ENCODE measurements at regions not wholly inside any gene's neighbourhood (a gene's known extent, or its start where the extent isn't known, plus 50 kb on each side); places are given as distances from the start of the nearest gene placed in this dataset.

DNA sequence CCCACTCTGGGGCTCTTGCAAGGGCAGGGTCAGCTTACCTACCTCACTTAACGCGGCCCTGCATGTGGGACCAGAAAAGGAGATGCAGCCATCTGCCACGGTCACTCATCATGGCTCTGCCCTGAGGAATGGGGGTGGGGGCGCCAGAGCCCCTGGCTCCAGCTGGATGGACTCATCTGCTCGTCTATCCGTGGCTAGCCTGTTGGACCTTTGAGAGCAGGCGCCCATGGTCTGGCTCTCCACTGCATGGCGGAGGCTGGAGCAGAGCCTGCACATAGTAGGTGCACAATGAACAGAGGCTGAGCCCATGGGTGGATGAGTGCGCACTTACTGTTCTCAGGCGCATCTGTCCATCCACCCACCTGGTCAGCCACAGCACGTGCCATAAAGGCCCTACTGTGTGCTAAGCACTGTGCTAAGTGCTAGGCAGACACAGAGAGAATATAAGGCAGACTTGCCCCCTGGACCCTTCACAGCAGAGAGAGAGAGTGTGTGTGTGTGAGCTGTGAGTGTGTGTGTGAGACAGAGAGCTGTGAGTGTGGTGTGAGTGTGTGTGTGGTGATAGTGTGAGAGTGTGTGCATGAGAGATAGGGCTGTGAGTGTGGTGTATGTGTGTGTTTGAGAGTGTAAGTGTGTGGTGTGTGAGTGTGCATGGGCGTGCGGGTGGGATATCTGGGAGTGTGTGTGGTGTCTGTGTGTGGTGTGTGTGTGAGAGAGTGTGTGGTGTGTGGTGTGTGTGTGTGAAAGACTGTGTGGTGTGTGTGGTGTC, 151.3 kb downstream of the TFCP2L1 start:
- Mint-ChIP-seq H3K4me3 (no peak overlapping the region), H3K27ac (peak overlapping the region in 1 of 2 donors; percentile 19), H3K36me3 (ENCODE audit: insufficient read depth) (no peaks in the 10 kb centered on the region), H3K9me3 (peaks cover 5 to 11% of the 10 kb centered on the region in 2 donors), H3K4me1 (ENCODE audit: low read depth in 2 of 2) (peaks cover 0 to 1% of the 10 kb centered on the region in 2 donors), H3K27me3 (peaks cover 5 to 15% of the 10 kb centered on the region in 2 donors)
- ATAC-seq (replicated peaks) (no peak), DNase-seq (no peak)

DNA sequence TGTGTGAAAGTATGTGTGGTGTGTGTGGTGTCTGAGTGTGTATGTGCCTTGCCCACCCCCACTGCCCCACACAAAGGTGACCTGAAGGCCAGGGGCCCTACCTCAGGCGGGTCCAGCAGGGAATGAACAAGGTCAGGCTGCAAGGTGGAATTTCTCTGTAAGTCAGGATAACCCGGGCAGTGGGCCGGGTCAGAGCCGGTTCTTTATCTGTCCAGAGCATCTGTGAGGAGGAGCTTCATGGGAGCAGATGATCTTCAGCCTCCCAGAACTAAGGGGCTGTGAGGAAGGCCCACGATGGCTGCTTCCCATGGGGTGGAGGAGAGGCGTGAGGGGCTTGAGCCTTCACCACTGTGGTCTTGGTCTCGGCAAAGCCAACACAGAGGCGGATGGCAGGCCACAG, 150.3 kb downstream of the TFCP2L1 start:
- peaks cover 0 to 1% of the 10 kb centered on the region in 2 donors for H3K4me1 Mint-ChIP-seq (ENCODE audit: low read depth in 2 of 2)
- peaks cover 5 to 11% of the 10 kb centered on the region in 2 donors for H3K9me3 Mint-ChIP-seq
- H3K27ac Mint-ChIP-seq = no peak overlapping the region
- no peaks in the 10 kb centered on the region for H3K36me3 Mint-ChIP-seq (ENCODE audit: insufficient read depth)
- peaks cover 5 to 15% of the 10 kb centered on the region in 2 donors for H3K27me3 Mint-ChIP-seq
- DNase-seq = no peak
- ATAC-seq (replicated peaks) = no peak
- H3K4me3 Mint-ChIP-seq = no peak overlapping the region

DNA sequence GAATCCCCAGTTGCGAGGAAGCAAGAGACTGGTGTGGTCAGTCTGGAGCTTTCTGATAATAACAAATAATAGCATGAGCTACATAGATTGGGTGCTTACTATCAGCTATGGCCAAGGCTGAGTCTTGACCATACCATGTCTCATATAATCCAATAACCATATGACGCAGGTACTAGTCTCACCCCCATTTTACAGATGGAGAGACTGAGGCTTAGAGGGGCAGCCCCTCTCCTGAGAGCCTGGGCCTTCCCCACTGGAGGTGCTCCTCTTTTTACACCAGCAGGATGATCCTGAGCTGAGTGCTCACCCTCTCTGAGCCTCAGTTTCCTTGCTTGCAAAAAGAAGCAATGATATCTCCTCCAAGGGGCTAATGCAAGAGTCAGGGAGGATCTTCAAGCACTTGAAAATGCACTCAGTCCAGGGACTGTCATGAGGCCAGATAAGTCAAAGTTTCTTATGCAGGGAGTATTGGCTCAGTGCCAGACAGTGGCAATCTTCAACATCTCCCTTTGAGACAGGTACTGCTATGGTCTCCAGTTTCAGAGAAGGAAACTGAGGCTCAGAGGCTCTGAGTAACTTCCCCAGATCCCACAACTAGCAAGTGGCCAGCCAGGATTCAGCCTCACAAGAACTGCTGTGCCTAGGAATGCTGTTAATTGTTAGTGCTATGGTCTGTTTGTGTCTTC, 149.7 kb downstream of the TFCP2L1 start:
- ATAC-seq (replicated peaks) = no peak
- Mint-ChIP-seq H3K27ac (no peak overlapping the region), H3K36me3 (ENCODE audit: insufficient read depth) (no peaks in the 10 kb centered on the region), H3K4me1 (ENCODE audit: low read depth in 2 of 2) (peaks cover 0 to 1% of the 10 kb centered on the region in 2 donors), H3K4me3 (no peak overlapping the region), H3K9me3 (peaks cover 5 to 11% of the 10 kb centered on the region in 2 donors), H3K27me3 (peaks cover 5 to 15% of the 10 kb centered on the region in 2 donors)
- DNase-seq = no peak

DNA sequence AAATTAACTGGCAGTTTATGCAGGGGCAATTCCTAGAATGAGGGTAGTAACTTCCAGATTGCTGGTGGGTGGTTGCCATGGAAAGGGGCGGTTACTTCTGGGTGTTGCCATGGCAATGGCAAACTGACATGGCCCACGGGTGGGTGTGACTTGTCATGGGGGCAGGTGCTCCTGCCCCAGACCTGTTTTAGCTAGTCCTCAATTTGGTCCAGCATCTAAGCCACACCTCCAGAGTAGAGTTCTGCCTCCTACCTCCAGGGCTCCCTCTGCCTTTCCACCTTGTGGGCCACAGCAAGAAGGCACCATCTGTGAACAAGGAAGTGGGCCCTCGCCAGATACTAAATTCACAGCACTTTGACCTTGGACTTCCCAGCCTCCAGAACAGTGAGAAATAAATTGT, 148.7 kb downstream of the TFCP2L1 start:
- Mint-ChIP-seq H3K27ac (no peak overlapping the region), H3K9me3 (peaks cover 5 to 11% of the 10 kb centered on the region in 2 donors), H3K36me3 (ENCODE audit: insufficient read depth) (no peaks in the 10 kb centered on the region), H3K27me3 (peaks cover 5 to 22% of the 10 kb centered on the region in 2 donors), H3K4me1 (ENCODE audit: low read depth in 2 of 2) (peaks cover 0 to 1% of the 10 kb centered on the region in 2 donors), H3K4me3 (no peak overlapping the region)
- DNase-seq = no peak
- no peak for ATAC-seq (replicated peaks)

DNA sequence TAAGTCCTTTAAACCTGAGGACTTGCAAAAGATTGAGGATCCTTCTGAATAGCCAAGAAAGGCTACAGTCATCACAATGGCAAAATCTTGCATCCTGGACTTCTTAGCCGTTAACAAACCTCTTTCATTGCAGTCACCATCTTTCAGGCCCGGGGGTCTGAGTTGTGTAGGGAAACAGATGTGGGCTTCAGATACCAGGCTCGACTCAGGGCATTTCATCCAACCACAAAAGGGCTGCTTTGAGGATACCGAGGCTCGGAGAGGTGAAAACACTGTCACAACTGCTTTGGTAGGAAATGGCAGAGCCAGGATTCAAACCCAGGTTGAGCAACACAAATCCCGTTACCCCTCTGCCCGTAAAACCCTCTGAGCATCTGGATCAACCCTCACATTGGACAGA, 147.4 kb downstream of the TFCP2L1 start:
- peaks cover 5 to 11% of the 10 kb centered on the region in 2 donors for H3K9me3 Mint-ChIP-seq
- H3K4me3 Mint-ChIP-seq = no peak overlapping the region
- no peak overlapping the region for H3K27ac Mint-ChIP-seq
- peaks cover 5 to 20% of the 10 kb centered on the region in 2 donors for H3K27me3 Mint-ChIP-seq
- ATAC-seq (replicated peaks) = no peak
- DNase-seq = no peak
- peaks cover 0 to 1% of the 10 kb centered on the region in 2 donors for H3K4me1 Mint-ChIP-seq (ENCODE audit: low read depth in 2 of 2)
- no peaks in the 10 kb centered on the region for H3K36me3 Mint-ChIP-seq (ENCODE audit: insufficient read depth)

DNA sequence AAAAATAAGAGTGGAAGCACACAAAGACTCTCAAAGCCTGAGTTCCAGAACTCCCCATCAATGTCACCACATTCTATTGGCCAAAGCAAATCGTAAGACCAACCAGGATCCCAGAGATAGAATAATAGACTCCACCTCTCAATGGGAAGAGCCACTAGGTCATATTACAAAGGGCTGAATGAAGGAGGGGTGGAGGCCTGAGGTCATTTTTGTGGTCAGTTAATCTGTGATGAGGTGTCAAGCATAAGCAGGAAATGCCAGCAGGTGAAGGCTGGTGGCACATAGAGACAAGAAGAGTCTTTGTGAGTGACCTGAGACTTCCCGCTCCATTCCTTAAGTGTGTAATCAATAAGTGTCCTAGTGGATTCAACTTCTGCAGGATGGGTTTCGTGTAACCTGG, 144.3 kb downstream of the TFCP2L1 start:
- H3K9me3 Mint-ChIP-seq = peaks cover 0 to 4% of the 10 kb centered on the region in 2 donors

DNA sequence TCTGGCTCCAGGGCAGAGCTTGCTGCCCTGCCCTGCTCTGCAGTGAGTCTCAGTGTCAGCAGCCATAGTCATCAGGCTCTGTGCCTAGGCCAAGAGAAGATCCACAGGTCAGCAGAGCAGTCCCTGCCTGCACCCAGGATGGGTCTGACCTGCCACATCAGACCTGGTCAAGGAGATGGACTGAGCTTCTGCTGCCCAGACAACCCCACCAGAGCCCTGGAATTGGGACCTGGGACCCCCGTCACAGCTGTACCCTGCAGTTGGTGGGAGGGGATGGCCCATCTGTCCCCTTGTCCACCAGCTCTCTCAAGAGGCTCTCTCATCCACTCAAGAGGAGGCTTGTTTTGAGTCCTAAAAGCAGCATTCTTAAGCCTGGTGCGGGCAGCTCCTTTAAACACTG, 142.6 kb downstream of the TFCP2L1 start:
- no peak for ATAC-seq (replicated peaks)
- Mint-ChIP-seq H3K4me3 (no peak overlapping the region), H3K9me3 (peaks cover 0 to 4% of the 10 kb centered on the region in 2 donors), H3K27me3 (peaks cover 10 to 26% of the 10 kb centered on the region in 2 donors), H3K36me3 (ENCODE audit: insufficient read depth) (no peaks in the 10 kb centered on the region), H3K4me1 (ENCODE audit: low read depth in 2 of 2) (no peaks in the 10 kb centered on the region), H3K27ac (no peak overlapping the region)
- no peak for DNase-seq

More for the DNA sequence above, 144.3 kb downstream of the TFCP2L1 start:
- peaks cover 10 to 26% of the 10 kb centered on the region in 2 donors for H3K27me3 Mint-ChIP-seq
- DNase-seq (no peak), ATAC-seq (replicated peaks) (no peak)
- no peaks in the 10 kb centered on the region for H3K36me3 Mint-ChIP-seq (ENCODE audit: insufficient read depth)
- no peak overlapping the region for H3K27ac Mint-ChIP-seq
- peaks cover 0 to under 1% of the 10 kb centered on the region in 2 donors for H3K4me1 Mint-ChIP-seq (ENCODE audit: low read depth in 2 of 2)
- no peak overlapping the region for H3K4me3 Mint-ChIP-seq

DNA sequence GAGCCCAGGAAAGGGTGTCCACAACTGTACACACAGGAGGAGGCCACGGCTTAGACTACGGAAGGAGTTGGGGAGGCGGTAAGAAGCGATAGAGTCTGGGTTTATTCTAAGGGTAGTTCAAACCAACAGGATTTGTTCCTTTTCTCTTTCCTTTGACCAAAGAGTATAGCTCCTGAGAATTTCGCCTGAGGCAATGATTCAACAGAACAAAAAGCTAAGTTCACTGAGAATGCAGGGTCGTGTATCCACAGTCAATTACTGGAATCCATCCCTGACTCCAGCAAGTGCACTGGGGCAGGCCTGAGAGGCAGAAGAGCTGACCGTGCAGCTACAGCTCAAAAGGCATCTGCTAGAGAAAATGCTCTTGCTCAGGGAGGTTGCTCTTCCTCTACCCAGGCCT, 140.9 kb downstream of the TFCP2L1 start:
- H3K27me3 Mint-ChIP-seq = peaks cover 10 to 26% of the 10 kb centered on the region in 2 donors
- no peaks in the 10 kb centered on the region for H3K36me3 Mint-ChIP-seq (ENCODE audit: insufficient read depth)
- ATAC-seq (replicated peaks) = no peak
- no peak overlapping the region for H3K27ac Mint-ChIP-seq
- no peak for DNase-seq
- no peak overlapping the region for H3K4me3 Mint-ChIP-seq
- H3K9me3 Mint-ChIP-seq = peaks cover 0 to 4% of the 10 kb centered on the region in 2 donors
- H3K4me1 Mint-ChIP-seq (ENCODE audit: low read depth in 2 of 2) = no peaks in the 10 kb centered on the region

DNA sequence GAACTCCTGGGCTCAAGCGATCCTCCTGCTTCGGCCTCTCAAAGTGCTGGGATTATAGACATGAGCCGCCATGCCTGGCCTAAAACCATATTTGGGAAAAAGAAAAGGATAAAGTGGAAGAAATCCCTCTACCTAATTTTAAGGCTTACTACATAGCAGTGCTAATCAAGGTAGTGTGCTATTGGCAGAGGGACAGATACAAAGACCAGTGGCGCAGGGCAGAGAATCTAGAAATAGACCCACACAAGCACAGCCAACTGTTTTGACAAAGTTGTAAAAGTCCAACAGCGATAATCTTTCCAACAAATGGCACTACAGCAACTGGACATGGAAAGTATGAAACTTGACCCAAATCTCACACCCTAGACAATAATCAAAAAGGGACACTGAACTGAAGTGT, 138.4 kb downstream of the TFCP2L1 start:
- H3K27ac Mint-ChIP-seq = no peak overlapping the region
- H3K36me3 Mint-ChIP-seq (ENCODE audit: insufficient read depth) = no peaks in the 10 kb centered on the region
- H3K4me1 Mint-ChIP-seq (ENCODE audit: low read depth in 2 of 2) = no peaks in the 10 kb centered on the region
- DNase-seq (no peak), ATAC-seq (replicated peaks) (no peak)
- peaks cover 0 to 4% of the 10 kb centered on the region in 2 donors for H3K9me3 Mint-ChIP-seq
- H3K27me3 Mint-ChIP-seq = peaks cover 10 to 28% of the 10 kb centered on the region in 2 donors
- H3K4me3 Mint-ChIP-seq = no peak overlapping the region

DNA sequence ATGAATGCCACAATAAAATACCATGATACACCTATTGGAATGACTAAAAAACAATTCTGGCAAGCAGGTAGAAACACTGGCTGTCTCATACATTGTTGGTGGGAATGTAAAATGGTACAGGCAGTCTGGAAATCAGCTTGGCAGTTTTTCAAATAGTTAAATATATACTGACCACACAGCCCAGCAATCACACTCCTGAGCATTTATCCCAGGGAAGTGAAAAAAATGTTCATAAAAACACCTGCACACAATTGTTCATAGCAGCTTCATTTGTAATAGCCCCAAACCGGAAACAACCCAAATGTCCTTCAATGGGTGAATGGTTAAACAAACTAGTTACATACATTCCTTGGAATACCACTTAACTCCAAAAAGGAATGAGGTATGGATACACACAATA, 137.2 kb downstream of the TFCP2L1 start:
- Mint-ChIP-seq H3K9me3 (peaks cover 0 to 4% of the 10 kb centered on the region in 2 donors), H3K27me3 (peaks cover 10 to 21% of the 10 kb centered on the region in 2 donors), H3K27ac (no peak overlapping the region), H3K4me1 (ENCODE audit: low read depth in 2 of 2) (no peaks in the 10 kb centered on the region), H3K36me3 (ENCODE audit: insufficient read depth) (no peaks in the 10 kb centered on the region), H3K4me3 (no peak overlapping the region)
- no peak for DNase-seq
- ATAC-seq (replicated peaks) = no peak

DNA sequence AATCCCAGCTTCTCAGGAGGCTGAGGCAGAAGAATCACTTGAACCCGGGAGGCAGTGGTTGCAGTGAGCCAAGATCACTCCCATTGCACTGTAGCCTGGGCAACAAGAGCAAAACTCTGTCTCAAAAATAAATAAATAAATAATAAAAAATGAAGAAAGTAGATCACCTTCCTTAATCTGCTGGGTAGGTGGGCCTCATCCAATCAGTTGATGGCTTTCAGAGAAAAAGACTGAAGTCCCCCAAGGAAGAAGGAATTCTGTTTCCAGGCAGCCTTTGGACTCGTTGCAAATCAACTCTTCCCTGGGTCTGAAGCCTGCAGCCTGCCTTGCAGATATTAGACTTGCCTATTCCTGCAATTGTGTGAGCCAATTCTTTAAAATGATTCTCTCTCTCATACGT, 136.5 kb downstream of the TFCP2L1 start:
- Mint-ChIP-seq H3K27me3 (peaks cover 3 to 14% of the 10 kb centered on the region in 2 donors), H3K36me3 (ENCODE audit: insufficient read depth) (no peaks in the 10 kb centered on the region), H3K4me3 (no peak overlapping the region), H3K4me1 (ENCODE audit: low read depth in 2 of 2) (no peaks in the 10 kb centered on the region), H3K9me3 (no peaks in the 10 kb centered on the region), H3K27ac (peak overlapping the region in 1 of 2 donors; percentile 48)
- no peak for ATAC-seq (replicated peaks)
- no peak for DNase-seq

DNA sequence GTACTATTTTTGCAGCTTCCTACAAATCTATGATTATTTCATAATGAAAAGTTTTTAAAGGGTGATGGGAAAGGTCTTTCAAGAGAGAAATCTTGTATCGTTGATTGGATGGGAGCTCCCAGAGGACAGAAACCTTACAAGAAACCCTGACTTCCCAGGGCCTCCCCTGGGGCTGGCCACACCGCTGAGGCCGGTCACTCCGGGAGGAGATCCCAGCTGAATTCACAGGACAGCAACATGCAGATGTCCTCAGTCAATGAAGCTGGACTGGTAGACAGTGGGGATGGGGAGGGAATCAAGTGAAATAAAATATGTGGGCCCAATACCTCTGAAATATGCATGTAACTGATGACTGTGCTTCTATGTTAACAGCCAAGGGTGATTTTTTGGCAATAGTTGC, 135.6 kb downstream of the TFCP2L1 start:
- Mint-ChIP-seq H3K4me3 (no peak overlapping the region), H3K9me3 (no peaks in the 10 kb centered on the region), H3K36me3 (ENCODE audit: insufficient read depth) (no peaks in the 10 kb centered on the region), H3K27me3 (peaks cover 0 to 9% of the 10 kb centered on the region in 2 donors), H3K4me1 (ENCODE audit: low read depth in 2 of 2) (no peaks in the 10 kb centered on the region), H3K27ac (no peak overlapping the region)
- DNase-seq (no peak), ATAC-seq (replicated peaks) (no peak)

DNA sequence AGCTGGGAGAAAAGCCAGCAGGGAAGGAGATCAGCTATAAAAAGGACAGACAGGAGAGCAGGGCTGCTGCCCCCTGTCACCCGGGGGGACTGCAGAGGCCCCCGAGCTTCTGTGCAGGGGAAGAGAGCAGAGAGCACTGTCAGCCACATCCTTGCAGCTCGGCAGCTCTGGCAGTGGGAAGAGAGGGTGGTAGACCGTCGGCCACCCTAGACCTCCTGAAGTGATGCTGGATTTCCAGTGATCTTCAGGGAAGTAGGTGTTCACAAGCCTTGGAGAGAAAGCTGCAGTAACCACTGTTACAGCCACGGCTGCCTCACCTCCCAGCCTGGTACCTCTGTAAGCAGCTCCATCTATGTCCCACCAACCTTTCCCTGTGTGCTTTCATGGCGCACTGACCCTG, 134.9 kb downstream of the TFCP2L1 start:
- Mint-ChIP-seq H3K36me3 (ENCODE audit: insufficient read depth) (no peaks in the 10 kb centered on the region), H3K27me3 (peaks cover 0 to 9% of the 10 kb centered on the region in 2 donors), H3K4me1 (ENCODE audit: low read depth in 2 of 2) (no peaks in the 10 kb centered on the region), H3K9me3 (no peaks in the 10 kb centered on the region), H3K27ac (no peak overlapping the region), H3K4me3 (no peak overlapping the region)
- ATAC-seq (replicated peaks) (no peak), DNase-seq (no peak)

DNA sequence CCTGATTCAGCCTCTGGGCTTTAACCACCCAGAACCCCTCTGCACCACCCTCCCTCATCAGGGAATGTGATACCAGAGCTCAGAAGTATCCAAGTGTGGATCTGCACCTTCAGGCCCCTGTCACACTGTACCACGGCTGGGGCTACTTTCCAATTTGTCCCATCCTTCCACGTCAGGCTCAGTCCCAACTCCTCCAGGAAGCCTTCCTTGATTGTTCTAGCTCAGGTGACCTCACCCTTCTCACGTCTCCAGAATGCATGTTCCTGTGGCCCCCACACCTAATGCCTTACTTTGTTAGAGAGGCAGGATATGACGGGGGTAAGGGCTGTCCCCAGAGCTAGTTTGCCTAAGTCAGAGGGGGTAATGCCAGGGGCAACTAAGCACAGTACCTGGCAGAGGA, 134.3 kb downstream of the TFCP2L1 start:
- no peak overlapping the region for H3K4me3 Mint-ChIP-seq
- no peak overlapping the region for H3K27ac Mint-ChIP-seq
- no peaks in the 10 kb centered on the region for H3K36me3 Mint-ChIP-seq (ENCODE audit: insufficient read depth)
- H3K9me3 Mint-ChIP-seq = no peaks in the 10 kb centered on the region
- DNase-seq (no peak), ATAC-seq (replicated peaks) (no peak)
- H3K4me1 Mint-ChIP-seq (ENCODE audit: low read depth in 2 of 2) = no peaks in the 10 kb centered on the region
- peaks cover 0 to 9% of the 10 kb centered on the region in 2 donors for H3K27me3 Mint-ChIP-seq
